GM23248 (cell line): ENCODE measurements at regions not wholly inside any gene's neighbourhood (a gene's known extent, or its start where the extent isn't known, plus 50 kb on each side); places are given as distances from the start of the nearest gene placed in this dataset.

ENCODE experiments used
- EZH2 ChIP-seq: fragments of 200-600 bp; sonication (generic); IDR thresholded peaks from 2 replicates; pipeline ENCODE4 v1.6.1; 2018; ENCODE audit warnings: antibody characterized with exemption, mild to moderate bottlenecking; ENCODE audit not compliant: insufficient read depth, poor library complexity, severe bottlenecking
- EZH2phosphoT487 ChIP-seq: fragments of 200-600 bp; sonication (generic); IDR thresholded peaks from 2 replicates; pipeline ENCODE4 v1.6.1; 2018; ENCODE audit warnings: antibody characterized with exemption, moderate library complexity, mild to moderate bottlenecking, low read depth; ENCODE audit not compliant: insufficient read depth

DNA sequence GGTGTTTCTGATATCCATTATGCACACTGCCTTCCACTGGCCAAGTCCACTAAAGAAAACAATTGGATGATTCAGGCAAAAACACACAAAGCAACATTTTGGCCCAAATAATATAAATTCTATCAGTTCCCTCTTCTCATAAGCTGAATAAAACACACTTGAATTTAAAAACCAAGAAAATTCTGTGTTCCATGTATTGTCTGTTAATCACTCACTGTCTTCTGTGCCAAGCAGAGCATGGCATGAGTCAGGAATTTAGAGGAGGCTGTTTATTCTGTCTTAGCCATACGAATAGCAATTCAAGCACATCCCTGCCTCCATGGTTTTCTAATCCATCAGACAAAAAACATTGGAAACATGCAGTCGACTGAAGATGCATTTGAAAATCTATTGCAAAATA lies 215.6 kb upstream of the UMPS start:
- TF ChIP-seq EZH2phosphoT487 (no peak), EZH2 (no peak)
